Mucosa of rectum (tissue), 2 donors: ENCODE measurements at regions not wholly inside any gene's neighbourhood (a gene's known extent, or its start where the extent isn't known, plus 50 kb on each side); places are given as distances from the start of the nearest gene placed in this dataset.

Experiments used
- H3K27ac ChIP-seq, 2 donors: one replicate each; pipeline ENCODE4 v1.7.0; 2013; ENCODE audit warnings: inconsistent platforms in 2 of 2, low read depth in 2 of 2, low read length in 2 of 2
- H3K27me3 ChIP-seq, 2 donors: one replicate each; pipeline ENCODE4 v1.7.0; 2013; ENCODE audit warnings: low read length in 2 of 2; ENCODE audit not compliant: control insufficient read depth in 2 of 2, insufficient read depth in 2 of 2
- H3K36me3 ChIP-seq, 2 donors: one replicate each; pipeline ENCODE4 v1.7.0; 2013; ENCODE audit warnings: low read length in 2 of 2; ENCODE audit not compliant: control insufficient read depth in 2 of 2, insufficient read depth in 2 of 2
- H3K4me1 ChIP-seq, 2 donors: one replicate each; pipeline ENCODE4 v1.7.0; 2013; ENCODE audit warnings: low read length in 2 of 2, mild to moderate bottlenecking in 1 of 2; ENCODE audit not compliant: control insufficient read depth in 2 of 2, insufficient read depth in 2 of 2
- H3K4me3 ChIP-seq, 2 donors: one replicate each; pipeline ENCODE4 v1.7.0; 2013; ENCODE audit warnings: low read length in 2 of 2
- H3K9ac ChIP-seq, 2 donors: one replicate each; pipeline ENCODE4 v1.7.0; 2013; ENCODE audit warnings: low read length in 2 of 2, low read depth in 1 of 2, mild to moderate bottlenecking in 1 of 2
- H3K9me3 ChIP-seq, 2 donors: one replicate each; pipeline ENCODE4 v1.7.0; 2013; ENCODE audit warnings: low read length in 2 of 2; ENCODE audit not compliant: control insufficient read depth in 2 of 2
- donor health status: healthy.
- donor health status: Normal muscosa, but diverticular disease.

GRCh38 chr10:55441777-55442176 lies 640.7 kb upstream of the PCDH15 start:
- Histone ChIP-seq H3K9ac (no peak overlapping the region), H3K36me3 (no peaks in the 10 kb centered on the region), H3K27ac (no peak overlapping the region), H3K27me3 (no peaks in the 10 kb centered on the region), H3K9me3 (no peaks in the 10 kb centered on the region), H3K4me3 (no peak overlapping the region), H3K4me1 (no peaks in the 10 kb centered on the region)

- H3K36me3 ChIP-seq, result no peaks in the 10 kb centered on the region
- no peak overlapping the region for H3K9ac ChIP-seq
- H3K9me3 ChIP-seq, result no peaks in the 10 kb centered on the region
- H3K4me1 ChIP-seq, result no peaks in the 10 kb centered on the region
- H3K4me3 ChIP-seq, result no peak overlapping the region
- no peak overlapping the region for H3K27ac ChIP-seq
- no peaks in the 10 kb centered on the region for H3K27me3 ChIP-seq
Measured at GRCh38 chr10:55426138-55426537, 625.1 kb upstream of the PCDH15 start.

GRCh38 chr10:55410415-55410885 lies 609.4 kb upstream of the PCDH15 start:
- Histone ChIP-seq H3K27ac (no peak overlapping the region), H3K9me3 (no peaks in the 10 kb centered on the region), H3K4me1 (no peaks in the 10 kb centered on the region), H3K27me3 (no peaks in the 10 kb centered on the region), H3K36me3 (no peaks in the 10 kb centered on the region), H3K9ac (no peak overlapping the region), H3K4me3 (no peak overlapping the region)

GRCh38 chr10:55404094-55404493 lies 603.1 kb upstream of the PCDH15 start:
- no peaks in the 10 kb centered on the region for H3K27me3 ChIP-seq
- no peak overlapping the region for H3K4me3 ChIP-seq
- H3K36me3 ChIP-seq, result no peaks in the 10 kb centered on the region
- no peak overlapping the region for H3K27ac ChIP-seq
- no peak overlapping the region for H3K9ac ChIP-seq
- H3K4me1 ChIP-seq, result no peaks in the 10 kb centered on the region
- no peaks in the 10 kb centered on the region for H3K9me3 ChIP-seq

GRCh38 chr10:55400075-55400849 lies 599.2 kb upstream of the PCDH15 start:
- Histone ChIP-seq H3K4me1 (no peaks in the 10 kb centered on the region), H3K9me3 (no peaks in the 10 kb centered on the region), H3K27me3 (no peaks in the 10 kb centered on the region), H3K9ac (no peak overlapping the region), H3K4me3 (no peak overlapping the region), H3K36me3 (no peaks in the 10 kb centered on the region), H3K27ac (no peak overlapping the region)

- Histone ChIP-seq H3K27me3 (no peaks in the 10 kb centered on the region), H3K9ac (no peak overlapping the region), H3K4me3 (no peak overlapping the region), H3K36me3 (no peaks in the 10 kb centered on the region), H3K4me1 (no peaks in the 10 kb centered on the region), H3K9me3 (no peaks in the 10 kb centered on the region), H3K27ac (no peak overlapping the region)
Measured at GRCh38 chr10:55398497-55398882, 597.5 kb upstream of the PCDH15 start.

- Histone ChIP-seq H3K4me3 (no peak overlapping the region), H3K27me3 (no peaks in the 10 kb centered on the region), H3K27ac (no peak overlapping the region), H3K9me3 (no peaks in the 10 kb centered on the region), H3K9ac (no peak overlapping the region), H3K36me3 (no peaks in the 10 kb centered on the region), H3K4me1 (no peaks in the 10 kb centered on the region)
Measured at GRCh38 chr10:55397777-55398496, 596.9 kb upstream of the PCDH15 start.

GRCh38 chr10:55378196-55378595 lies 577.2 kb upstream of the PCDH15 start:
- no peak overlapping the region for H3K27ac ChIP-seq
- no peaks in the 10 kb centered on the region for H3K27me3 ChIP-seq
- no peak overlapping the region for H3K9ac ChIP-seq
- H3K4me3 ChIP-seq, result no peak overlapping the region
- H3K4me1 ChIP-seq, result no peaks in the 10 kb centered on the region
- no peaks in the 10 kb centered on the region for H3K9me3 ChIP-seq
- no peaks in the 10 kb centered on the region for H3K36me3 ChIP-seq

- Histone ChIP-seq H3K27me3 (no peaks in the 10 kb centered on the region), H3K27ac (no peak overlapping the region), H3K9me3 (no peaks in the 10 kb centered on the region), H3K4me3 (no peak overlapping the region), H3K4me1 (no peaks in the 10 kb centered on the region), H3K9ac (no peak overlapping the region), H3K36me3 (no peaks in the 10 kb centered on the region)
Measured at GRCh38 chr10:55374917-55375316, 573.9 kb upstream of the PCDH15 start.

GRCh38 chr10:55374060-55374459 lies 573.0 kb upstream of the PCDH15 start:
- Histone ChIP-seq H3K36me3 (no peaks in the 10 kb centered on the region), H3K9me3 (no peaks in the 10 kb centered on the region), H3K27ac (no peak overlapping the region), H3K27me3 (no peaks in the 10 kb centered on the region), H3K4me3 (no peak overlapping the region), H3K9ac (no peak overlapping the region), H3K4me1 (no peaks in the 10 kb centered on the region)
